Left colon (tissue), 2 donors: ENCODE measurements at regions not wholly inside any gene's neighbourhood (a gene's known extent, or its start where the extent isn't known, plus 50 kb on each side); places are given as distances from the start of the nearest gene placed in this dataset.
"Not testable (repeated sequence)": the region's sequence is repeated elsewhere in the genome, so short reads cannot be mapped to it uniquely, and the experiment has no call there.

Experiments
- ATAC-seq: fragments of 200-7000 bp; cut with Tn5 transposase; one replicate; pipeline ENCODE4 v1.9.1; 2020; ENCODE audit warnings: mild to moderate bottlenecking, moderate library complexity
- DNase-seq, 2 donors: peaks; one replicate each; pipeline ENCODE4 v3.0.0-alpha.2; 2020
- intact Hi-C, 2 donors: fragments of 100-400 bp; cut with DNase I in 1 of 2; cut with micrococcal nuclease in 1 of 2; formaldehyde crosslinking; loops; one replicate each; pipeline versions ENCODE4 v1.11.2 to v1.14.0; 2022; cut with DNase I, micrococcal nuclease
- donor health status: DM: no; HTN: no; CAD: no.
- donor health status: DM: yes; HTN: yes; CAD: no.

GRCh38 chr6:144466716-144467115 is 181.6 kb downstream of the UTRN start:
- intact Hi-C loops: no loop called here
- ATAC-seq (no peak), DNase-seq (no peak)

DNA sequence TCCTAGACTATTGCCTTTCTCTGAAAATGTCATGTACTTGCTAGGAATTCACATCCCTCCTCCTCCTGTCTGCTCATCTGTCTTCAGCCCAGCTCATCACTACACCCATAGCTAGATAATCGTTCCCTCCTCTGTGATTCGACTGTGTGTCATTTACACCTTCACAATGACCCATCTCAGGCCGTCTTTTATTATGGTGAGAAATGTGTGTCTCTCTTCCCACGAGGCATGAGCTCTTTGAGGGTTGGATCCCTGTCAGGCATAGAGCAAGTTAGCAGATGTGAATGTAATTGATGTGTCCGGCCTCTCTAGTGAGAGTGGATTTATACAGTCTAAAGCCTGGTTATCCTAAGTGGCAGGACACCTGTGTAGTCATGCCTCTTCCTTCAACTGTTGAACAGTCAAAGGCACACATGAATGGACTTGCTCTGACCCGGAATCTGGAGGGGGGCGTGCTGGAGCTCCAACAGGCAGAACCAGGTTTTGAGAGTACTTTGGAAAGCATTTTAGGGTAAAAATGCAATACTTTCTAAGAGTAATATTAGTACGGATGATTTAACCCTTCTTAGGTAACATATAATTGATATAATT is 182.1 kb downstream of the UTRN start:
- no peak for DNase-seq
- no peak for ATAC-seq
- intact Hi-C loops: no loop called here

DNA sequence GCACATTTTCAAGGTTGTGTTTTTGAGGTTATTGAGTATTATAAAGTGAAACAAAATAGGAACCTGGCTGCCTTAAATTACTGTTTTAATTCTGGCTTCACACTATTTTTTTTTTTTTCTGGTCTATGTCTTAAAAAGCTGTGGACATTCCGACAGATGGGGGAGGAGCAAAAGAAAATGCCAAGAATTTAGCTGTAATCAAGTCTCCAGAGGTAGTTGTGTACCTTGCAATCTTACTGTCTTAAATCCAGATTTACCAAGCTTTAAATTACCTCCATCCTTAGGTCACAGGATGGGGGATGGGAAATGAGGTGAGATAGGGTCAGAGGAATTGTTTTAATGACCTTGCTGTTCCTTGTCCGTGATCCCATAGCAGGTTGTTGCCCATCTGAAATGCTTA is 182.8 kb downstream of the UTRN start:
- intact Hi-C loops: no loop called here
- ATAC-seq (no peak), DNase-seq (no peak)

DNA sequence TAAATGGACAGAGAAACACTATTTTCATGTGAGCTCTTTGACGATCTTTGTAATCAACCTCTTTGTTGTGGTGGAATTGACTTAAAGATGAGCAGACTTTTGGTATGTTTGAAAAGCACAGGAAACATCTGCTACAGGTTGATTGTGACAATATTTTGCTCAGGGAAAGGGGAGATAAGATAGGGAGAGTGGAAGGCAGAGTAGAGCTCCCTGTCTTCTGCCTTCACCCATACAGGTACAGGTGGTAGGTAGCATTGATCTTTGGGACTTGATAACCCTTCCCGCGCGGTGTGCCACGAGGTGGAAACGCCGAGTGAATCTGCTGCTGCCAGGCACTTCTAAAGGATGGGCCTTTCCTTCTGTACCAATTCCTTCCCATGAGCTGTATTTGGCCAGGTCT is 183.6 kb downstream of the UTRN start:
- intact Hi-C loops: no loop called here
- DNase-seq (no peak), ATAC-seq (no peak)

GRCh38 chr6:144469144-144469575 is 184.0 kb downstream of the UTRN start:
- intact Hi-C loops: no loop called here
- ATAC-seq (no peak), DNase-seq (no peak)

DNA sequence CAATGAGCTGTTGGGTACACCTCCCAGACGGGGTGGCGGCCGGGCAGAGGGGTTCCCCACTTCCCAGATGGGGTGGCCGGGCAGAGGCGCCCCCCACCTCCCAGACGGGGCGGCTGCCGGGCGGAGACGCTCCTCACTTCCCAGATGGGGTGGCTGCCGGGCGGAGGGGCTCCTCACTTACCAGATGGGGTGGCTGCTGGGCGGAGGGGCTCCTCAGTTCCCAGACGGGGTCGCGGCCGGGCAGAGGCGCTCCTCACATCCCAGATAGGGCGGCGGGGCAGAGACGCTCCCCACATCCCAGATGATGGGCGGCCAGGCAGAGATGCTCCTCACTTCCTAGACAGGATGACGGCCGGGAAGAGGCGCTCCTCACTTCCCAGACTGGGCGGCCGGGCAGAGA is 185.1 kb downstream of the UTRN start:
- ATAC-seq, DNase-seq, intact Hi-C loops: not testable (repeated sequence)

GRCh38 chr6:144471986-144472385 is 186.9 kb downstream of the UTRN start:
- ATAC-seq: no peak
- intact Hi-C loops: no loop called here
- DNase-seq: no peak

DNA sequence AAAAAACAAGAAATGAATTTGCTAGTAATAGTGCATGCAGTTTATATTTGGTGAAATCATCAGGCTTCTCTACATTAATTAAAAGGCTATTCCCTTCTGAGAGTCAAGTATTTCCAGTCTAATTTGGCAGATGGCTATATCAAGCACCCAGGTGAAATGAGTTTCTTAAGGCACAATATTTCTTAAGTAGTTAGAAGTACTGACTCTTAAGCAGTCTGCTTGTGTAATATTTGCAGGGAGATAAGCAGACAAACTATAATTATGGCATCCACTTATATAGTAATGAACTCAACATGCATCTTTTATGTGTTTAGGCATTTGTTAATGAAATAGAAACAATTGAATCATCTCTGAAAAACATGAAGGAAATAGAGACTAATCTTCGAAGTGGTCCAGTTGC is 189.2 kb downstream of the UTRN start:
- ATAC-seq (no peak), DNase-seq (no peak)
- intact Hi-C loops: no loop called here

- intact Hi-C loops: no loop called here
- DNase-seq (no peak), ATAC-seq (no peak)
Measured at GRCh38 chr6:144474904-144475303, 189.8 kb downstream of the UTRN start.

DNA sequence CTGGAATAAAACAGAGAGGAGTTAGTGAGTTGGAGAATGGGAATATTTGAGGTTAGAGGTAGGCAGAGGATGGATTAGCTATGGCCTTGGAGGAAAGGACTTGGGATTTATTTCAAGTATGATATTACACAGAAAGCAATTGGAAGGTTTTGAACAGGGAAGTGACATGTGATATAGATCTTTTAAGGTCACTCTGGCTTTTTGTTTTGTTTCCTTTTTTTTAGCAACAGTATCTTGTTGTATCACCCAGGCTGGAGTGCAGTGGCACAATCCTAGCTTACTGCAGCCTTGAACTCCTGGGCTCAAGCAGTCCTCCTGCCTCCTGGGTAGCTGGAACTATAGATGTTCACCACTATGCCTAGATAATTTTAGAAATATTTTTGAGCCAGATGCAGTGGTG is 190.3 kb downstream of the UTRN start:
- DNase-seq (no peak), ATAC-seq (no peak)
- intact Hi-C loops: no loop called here

- ATAC-seq (no peak), DNase-seq (no peak)
- intact Hi-C loops: no loop called here
Measured at GRCh38 chr6:144476286-144476685, 191.2 kb downstream of the UTRN start.

- no peak for DNase-seq
- intact Hi-C loops: no loop called here
- ATAC-seq: no peak
Measured at GRCh38 chr6:144477396-144477795, 192.3 kb downstream of the UTRN start.

GRCh38 chr6:144477856-144478255 is 192.7 kb downstream of the UTRN start:
- DNase-seq (no peak), ATAC-seq (no peak)
- intact Hi-C loops: no loop called here

- no peak for ATAC-seq
- no peak for DNase-seq
Measured at GRCh38 chr6:144478483-144478882, 193.3 kb downstream of the UTRN start.

DNA sequence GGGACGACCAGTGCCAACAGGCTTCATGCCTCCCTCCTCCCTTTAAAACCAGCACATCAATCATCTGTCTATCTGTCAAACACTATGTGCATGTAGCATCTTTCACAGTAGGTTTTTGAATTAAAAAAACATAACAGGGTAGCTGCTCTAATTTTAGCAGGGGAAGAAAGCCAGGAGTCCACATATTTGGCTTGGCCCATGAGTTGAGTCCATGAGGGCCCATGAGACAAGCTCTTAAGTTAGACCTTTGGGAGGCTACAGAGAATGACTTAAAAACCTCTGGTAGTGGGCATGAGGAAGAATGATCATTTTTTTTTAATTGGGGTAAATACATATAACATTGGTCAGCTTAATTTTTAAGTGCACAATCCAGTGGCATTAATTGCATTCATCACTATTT is 194.9 kb downstream of the UTRN start:
- intact Hi-C loops: loop anchor here in 1 of 2 donors (5.0 to 10.0 kb wide), 3 partner anchors 205 to 378 kb away; no protein-coding TSS in a partner anchor
- ATAC-seq (no peak), DNase-seq (no peak)

More at GRCh38 chr6:144478483-144478882, 193.3 kb downstream of the UTRN start:
- intact Hi-C loops: no loop called here

DNA sequence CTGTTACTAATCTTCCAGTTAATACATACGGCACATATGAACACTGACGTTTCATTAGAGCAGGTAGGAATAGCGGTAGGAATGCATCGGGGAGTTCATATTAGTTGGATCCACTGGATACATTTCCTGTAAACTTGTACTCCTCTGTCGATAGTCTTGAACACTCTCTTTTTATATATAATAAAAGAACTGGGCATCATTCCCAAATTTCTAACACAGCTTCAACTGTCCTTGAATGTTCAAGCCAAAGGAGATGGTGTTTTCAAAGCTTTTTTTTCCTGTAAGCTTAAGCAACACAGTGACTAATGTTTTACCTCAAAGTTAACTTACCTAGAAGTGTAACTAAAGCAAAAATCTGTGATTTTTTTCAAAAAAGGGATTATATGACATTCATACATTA is 195.3 kb downstream of the UTRN start:
- no peak for ATAC-seq
- intact Hi-C loops: loop anchor here in 1 of 2 donors (5.0 to 10.0 kb wide), 3 partner anchors 206 to 378 kb away; no protein-coding TSS in a partner anchor
- DNase-seq: no peak

DNA sequence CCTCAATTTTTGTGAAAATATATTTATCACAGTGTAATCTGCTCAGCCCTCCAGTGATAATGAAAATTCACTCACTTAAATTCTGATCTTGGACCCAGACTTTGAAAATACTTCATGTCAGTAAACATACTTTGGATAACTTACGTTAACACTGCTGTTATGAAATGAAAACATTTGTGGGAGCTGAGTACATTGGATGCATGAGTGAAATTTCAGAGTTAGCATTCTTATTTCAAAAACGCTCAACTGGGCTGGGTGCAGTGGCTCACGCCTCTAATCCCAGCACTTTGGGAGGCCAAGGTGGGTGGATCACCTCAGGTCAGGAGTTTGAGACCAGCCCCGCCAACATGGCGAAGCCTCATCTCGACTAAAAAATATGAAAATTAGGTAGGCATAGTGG is 196.4 kb downstream of the UTRN start:
- DNase-seq (no peak), ATAC-seq (no peak)
- intact Hi-C loops: loop anchor here in 1 of 2 donors (5.0 to 10.0 kb wide), 3 partner anchors 207 to 379 kb away; no protein-coding TSS in a partner anchor

- DNase-seq (peak; percentile 68 to 89), ATAC-seq (peak; percentile 85)
- intact Hi-C loops: loop anchor here in 1 of 2 donors (5.0 to 10.0 kb wide), 3 partner anchors 207 to 380 kb away; no protein-coding TSS in a partner anchor
Measured at GRCh38 chr6:144482142-144482541, 197.0 kb downstream of the UTRN start.

DNA sequence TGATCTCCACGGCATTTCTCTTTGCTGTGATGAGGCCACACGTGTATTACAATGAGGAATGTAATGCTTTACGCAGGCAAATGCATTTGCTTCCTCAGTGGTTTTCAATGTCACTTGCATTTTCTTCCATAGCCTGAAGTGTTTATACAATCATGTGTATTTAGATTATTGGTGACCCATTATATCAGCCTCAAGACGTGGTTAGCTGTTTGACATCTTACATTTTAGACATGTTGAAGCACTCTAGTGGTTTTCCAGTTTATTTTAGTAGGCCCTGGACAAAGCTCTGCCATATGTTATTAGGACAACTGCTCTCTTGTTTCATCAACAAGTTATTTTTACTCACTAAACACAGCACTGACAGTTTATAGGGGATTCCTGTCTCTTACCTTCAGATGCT is 200.4 kb downstream of the UTRN start:
- DNase-seq (no peak), ATAC-seq (no peak)
- intact Hi-C loops: loop anchor here in 1 of 2 donors (10.0 kb wide), 2 partner anchors 211 to 271 kb away; no protein-coding TSS in a partner anchor

DNA sequence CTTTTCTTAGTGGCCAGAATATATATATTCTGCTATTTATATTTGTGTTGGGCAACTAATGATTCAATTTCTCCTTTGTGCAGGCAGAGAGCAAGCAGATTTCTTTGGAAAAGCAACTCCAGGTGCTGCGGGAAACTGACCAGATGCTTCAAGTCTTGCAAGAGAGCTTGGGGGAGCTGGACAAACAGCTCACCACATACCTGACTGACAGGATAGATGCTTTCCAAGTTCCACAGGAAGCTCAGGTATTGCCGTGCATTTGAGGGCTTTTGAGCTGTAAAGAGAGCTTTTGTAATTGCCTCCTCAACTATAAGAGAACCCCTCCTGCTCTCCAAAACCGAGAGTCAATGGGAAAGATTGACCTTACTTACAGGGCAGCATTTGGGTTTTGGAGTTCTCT is 203.5 kb downstream of the UTRN start:
- intact Hi-C loops: loop anchor here in 1 of 2 donors (10.0 kb wide), 2 partner anchors 214 to 274 kb away; no protein-coding TSS in a partner anchor
- ATAC-seq (no peak), DNase-seq (no peak)
